GM21390 (cell line): ENCODE measurements at regions not wholly inside any gene's neighbourhood (a gene's known extent, or its start where the extent isn't known, plus 50 kb on each side); places are given as distances from the start of the nearest gene placed in this dataset.
"Not testable (repeated sequence)": the region's sequence is repeated elsewhere in the genome, so short reads cannot be mapped to it uniquely, and the experiment has no call there.

Experiments
- ATAC-seq: cut with Tn5 transposase; IDR thresholded peaks from one replicate; pipeline ENCODE4 v1.9.1; 2021; ENCODE audit not compliant: unreplicated experiment

DNA sequence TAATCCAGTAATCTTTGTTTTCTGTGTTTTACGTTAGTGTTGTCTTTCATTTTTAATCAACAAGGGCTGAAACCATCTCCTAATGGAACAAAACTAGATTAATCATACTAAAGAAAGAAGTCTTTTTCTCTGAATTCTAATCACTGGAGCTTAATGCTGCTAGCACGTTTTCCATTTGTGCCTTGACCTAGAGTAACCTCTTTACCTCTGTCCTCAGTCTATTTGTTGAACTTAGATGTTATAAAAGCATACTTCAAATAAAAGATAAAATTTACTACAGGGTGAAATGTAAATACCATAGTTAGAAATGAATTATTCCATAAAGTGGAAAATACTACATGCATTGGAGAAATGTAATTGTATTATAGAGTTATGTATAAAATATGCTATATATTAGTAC is 207.1 kb downstream of the NKX6-1 start:
- ATAC-seq, result no peak

DNA sequence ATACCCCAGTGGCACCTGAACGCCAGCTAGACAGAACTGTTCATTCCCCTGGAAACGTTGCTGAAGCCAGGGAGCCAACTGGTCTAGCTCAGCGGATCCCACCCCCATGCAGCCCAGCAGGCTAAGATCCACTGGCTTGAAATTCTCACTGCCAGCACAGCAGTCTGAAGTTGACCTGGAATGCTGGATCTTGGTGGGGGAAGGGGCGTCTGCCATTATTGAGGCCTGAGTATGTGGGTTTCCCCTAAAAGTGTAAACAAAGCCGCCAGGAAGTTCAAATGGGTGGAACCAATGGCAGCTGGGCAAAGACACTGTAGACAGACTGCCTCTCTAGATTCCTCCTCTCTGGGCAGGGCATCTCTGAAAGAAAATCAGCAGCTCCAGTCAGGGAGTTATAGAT is 213.0 kb downstream of the NKX6-1 start:
- ATAC-seq, result no peak

DNA sequence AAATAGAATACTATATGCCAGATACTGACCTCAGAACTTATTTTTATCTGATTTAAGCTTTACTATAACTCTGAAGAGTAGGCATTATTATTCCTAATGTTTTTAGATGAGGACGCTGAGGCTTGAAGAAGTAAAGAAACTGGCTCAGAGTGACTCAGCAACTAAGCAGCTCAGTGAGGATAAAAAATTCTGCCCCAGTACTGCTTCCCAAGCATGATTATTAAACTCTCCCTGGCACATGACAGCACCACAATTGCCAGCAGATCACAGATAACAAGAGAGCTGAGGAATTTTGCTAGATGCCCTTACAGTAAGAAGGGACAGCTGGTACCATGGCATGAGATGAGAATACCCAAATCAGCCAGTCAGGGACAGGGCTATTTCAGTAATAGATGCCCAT is 219.4 kb downstream of the NKX6-1 start:
- ATAC-seq, result no peak

DNA sequence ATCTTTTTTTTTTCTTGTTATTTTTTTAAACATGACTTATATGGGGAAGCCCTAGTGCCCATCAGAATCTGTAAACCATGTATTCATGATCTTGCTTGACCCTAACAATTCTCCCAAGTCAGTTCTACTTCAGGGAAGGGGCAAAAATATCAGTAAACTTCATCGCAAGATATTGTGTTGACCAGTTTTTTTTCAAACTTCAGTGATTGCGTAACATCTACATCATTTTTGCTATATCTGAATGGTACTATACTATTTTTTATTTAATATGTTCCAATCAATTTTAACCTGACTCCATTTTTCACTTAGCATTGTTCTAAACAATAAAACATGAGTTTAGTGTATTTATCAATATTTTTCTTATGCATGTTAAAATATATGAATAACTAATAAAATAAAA is 221.2 kb downstream of the NKX6-1 start:
- ATAC-seq, result no peak

DNA sequence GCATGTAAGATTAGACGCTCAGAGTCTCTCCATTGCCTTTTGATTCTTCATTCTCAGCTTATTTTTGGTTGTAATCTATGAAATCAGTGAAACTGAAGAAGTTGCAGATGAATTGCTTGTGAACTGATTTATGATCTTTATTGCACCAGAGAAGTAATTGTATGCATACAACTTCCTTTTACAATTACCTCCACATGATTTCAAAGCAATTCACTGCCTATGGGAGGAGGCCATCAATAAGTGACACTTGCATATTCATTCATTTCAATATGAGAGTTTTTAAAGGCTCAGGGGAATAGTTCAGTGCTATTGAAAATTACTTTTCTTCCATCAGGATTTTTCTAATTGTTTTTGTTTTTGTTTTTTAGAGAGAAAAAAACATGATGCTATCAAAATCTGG is 222.3 kb downstream of the NKX6-1 start:
- no peak for ATAC-seq

DNA sequence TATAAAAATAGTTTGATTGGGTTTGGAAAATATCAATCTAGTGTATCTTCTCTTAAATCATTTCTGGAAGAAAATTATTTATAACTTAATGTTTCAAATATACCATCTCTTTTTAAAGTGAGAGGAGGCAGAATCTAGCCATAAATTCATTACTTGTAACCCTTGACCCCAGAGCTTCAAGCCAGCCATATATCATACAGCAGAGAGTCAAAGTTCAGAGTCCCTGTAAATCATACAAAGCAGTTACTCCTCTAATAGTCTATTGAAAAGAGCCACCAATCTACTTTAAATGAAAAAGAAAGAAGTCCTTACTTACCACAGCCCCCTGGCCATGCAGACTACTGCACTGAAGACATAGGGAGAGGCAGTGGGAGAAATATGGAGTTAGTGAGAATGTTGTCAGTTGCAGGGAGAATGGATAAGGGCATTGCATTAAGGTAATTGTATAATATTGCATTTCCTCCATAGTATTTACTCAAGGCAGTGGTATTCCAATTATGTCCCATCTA is 229.5 kb downstream of the NKX6-1 start:
- ATAC-seq, result no peak

DNA sequence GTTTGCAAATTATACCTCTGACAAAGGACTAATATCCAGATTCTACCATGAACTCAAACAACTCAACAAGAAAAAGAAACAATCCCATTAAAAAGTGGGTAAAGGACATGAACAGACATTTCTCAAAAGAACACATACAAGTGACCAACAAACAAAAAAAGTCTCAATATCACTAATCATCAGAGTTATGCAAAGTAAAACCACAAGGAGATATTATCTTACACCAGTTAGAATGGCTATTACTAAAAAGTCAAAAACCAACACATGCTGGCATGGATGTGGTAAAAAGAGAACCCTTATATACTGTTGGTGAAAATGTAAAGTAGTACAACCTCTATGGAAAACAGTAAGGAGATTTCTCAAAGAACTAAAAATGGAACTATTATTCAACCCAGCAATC is 234.4 kb downstream of the NKX6-1 start:
- no peak for ATAC-seq

DNA sequence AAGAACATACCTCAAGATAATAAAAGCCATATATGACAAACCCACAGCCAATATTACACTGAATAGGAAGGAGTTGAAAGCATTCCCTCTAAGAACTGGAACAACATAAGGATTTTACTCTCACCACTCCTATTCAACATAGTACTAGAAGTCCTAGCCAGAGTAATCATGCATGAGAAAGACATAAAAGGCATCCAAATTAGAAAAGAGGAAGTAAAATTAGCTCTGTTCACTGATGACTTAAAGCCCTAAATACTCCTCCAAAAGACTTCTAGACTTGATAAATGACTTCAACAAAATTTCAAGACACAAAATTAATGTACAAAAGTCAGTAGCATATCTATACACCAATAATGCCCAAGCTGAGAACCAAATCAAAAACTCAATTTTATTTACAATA is 235.7 kb downstream of the NKX6-1 start:
- ATAC-seq, result peak; percentile 44

DNA sequence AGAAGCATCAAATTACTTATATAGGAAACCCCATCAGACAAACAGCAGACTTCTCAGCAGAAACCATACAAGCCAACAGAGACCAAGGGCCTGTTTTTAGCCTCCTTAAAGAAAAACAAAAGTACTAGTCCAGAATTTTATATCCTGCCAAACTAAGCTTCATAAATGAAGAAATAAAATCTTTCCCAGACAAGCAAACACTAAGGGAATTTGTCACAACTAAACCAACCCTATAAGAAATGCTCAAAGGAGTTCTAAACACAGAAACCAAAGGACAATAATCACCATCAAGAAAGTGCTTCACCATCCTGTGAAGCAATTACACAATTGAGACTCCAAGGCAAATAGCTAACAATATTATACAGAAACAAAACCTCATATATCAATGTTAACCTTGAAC is 238.6 kb downstream of the NKX6-1 start:
- no peak for ATAC-seq

DNA sequence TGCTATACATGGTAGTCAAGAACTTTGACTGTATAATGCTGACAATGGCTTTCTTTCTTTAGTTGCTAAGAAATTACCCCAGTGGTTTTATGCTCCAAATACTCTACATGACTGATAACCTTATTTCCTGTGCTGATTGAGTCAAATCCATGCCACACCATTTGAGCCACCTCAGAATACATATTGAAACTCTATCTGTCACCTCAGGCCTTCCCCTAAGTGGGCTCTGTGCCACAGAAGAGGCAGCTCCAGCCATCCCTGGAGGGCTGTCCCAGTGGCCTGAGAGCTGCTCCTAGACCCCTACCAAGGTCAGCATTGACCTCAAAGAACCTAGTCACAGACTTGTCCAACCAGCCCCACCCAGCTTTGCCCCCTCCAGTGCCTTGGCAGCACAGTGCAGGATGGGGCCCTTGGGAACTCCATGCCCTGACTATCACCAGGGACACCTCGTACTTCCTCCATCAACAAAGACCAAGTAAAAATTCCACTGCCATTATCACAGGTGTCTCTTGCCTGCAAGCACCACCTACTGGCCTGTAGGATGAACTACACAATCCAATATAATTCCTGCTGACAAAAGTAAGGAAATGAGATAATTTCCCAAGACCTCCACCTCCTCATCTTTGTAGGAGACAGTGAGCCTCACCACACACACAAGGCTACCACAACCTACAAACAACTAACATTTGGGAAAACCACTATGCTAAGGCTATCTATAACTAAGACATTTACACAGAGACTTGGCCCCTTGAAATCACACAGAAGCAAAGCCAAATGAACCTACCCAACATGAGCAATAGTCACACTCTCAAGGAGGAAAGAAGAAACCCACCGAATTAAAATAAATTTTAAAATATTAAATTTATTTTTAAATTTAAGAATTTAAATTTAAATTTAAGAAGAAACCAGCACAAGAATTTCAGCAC is 239.9 kb downstream of the NKX6-1 start:
- peak; percentile 74 for ATAC-seq

DNA sequence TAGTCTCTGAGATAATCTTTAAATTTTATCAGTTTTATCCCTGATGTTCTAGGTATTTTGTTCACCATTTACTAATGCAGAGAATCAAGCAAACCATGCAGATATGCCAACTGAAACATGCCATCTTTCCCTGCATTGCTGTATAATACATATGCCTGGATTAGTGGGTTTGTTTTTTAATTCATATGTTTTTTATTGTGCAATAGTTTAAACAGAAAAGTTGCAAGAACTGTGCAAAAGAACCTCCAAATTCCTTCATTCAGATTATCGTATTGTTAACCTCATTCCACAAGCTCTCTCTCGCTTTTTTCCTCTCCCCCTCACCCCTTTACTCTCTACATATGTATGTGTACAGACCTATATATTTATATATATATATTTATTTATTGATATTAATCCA is 244.6 kb downstream of the NKX6-1 start:
- no peak for ATAC-seq

DNA sequence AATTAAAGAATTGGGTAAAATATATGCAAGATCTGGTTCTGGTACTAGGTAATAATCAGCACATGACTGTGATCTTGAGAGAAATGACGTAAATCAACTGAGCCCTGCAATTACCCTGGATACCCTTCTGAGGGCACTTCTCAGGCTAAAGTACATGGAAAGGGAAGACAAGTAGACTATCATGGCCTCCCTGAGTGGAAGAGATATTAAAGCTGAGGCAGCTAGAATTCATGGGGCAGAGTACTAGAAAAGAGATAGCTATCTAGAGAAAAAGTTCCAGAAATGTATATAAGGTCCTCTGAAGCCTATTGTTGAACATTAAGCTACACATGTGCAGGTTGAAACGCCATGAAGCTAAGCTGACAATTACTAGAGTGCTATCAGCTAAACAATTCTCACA is 249.6 kb downstream of the NKX6-1 start:
- no peak for ATAC-seq

DNA sequence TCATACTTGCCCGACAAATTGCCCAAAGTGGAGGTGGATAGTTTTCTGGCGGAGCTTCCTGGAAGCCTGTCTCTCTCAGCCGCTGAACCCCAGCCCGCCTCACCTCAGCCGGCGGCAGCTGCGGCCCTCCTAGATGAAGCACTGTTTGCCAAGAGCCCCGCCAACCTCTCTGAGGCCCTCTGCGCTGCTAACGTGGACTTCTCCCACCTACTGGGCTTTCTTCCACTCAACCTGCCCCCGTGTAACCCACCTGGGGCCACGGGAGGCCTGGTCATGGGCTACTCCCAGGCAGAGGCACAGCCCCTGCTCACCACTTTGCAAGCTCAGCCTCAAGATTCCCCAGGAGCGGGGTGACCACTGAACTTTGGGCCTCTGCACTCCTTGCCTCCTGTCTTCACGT is 254.1 kb downstream of the NKX6-1 start:
- not testable (repeated sequence) for ATAC-seq

DNA sequence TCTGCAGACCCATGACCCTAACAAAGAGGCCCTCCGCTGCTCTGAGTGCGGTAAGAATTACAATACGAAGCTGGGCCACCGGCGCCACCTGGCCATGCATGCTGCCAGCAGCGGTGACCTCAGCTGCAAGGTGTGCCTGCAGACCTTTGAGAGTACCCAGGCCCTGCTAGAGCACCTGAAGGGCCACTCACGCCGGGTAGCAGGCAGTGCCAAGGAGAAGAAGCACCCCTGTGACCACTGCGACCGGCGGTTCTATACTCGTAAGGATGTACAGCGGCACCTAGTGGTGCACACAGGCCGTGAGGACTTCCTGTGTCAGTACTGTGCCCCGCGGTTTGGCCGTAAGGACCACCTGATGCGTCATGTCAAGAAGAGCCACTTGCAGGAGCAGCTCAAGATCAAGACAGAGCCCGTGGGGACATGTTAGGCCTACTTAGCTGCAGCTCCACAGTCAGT is 254.7 kb downstream of the NKX6-1 start:
- not testable (repeated sequence) for ATAC-seq

DNA sequence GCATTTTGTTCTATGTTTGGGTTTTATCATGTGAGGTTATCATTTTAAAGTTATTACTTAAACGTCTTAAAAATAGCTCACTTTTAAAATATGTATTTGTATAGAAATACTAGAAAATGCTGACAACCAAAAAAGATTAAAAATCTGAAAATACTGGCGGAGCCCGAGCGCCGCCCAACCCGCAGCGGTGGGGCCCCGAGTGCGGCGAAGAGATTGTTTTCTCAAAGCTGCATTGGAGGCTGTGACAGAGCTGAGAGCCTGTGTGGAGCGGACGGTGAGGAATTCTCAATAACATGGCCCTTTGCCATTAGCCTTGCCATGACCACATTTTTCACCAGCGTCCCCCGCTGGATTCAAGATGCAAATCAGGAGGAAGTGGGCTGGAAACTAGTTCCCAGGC is 255.4 kb downstream of the NKX6-1 start:
- no peak for ATAC-seq

DNA sequence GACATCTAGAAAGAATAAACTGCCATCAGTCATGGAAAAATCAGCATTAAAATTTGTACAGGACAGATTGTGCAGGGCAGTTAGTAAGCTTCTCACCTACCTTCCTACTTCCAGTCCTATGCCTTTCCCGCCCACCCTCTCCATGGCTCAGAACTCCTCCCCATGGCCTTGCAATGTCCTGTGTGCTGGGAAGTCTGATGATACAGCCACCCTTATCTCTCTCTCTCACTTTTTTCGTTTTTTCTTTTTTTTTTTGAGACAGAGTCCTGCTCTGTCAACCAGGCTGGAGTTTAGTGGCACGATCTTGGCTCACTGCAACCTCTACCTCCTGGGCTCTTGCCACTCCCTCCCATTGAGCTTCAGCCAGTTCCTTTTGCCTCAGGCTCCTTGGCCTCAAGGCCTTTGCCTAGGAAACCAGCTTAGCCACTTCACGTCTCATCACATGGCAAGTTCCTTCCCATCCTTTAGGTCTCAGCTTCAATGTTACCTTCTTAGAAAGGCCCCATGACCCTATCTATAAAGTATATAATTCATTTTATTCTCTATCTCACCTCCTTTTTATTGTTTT is 259.7 kb downstream of the NKX6-1 start:
- ATAC-seq, result no peak

DNA sequence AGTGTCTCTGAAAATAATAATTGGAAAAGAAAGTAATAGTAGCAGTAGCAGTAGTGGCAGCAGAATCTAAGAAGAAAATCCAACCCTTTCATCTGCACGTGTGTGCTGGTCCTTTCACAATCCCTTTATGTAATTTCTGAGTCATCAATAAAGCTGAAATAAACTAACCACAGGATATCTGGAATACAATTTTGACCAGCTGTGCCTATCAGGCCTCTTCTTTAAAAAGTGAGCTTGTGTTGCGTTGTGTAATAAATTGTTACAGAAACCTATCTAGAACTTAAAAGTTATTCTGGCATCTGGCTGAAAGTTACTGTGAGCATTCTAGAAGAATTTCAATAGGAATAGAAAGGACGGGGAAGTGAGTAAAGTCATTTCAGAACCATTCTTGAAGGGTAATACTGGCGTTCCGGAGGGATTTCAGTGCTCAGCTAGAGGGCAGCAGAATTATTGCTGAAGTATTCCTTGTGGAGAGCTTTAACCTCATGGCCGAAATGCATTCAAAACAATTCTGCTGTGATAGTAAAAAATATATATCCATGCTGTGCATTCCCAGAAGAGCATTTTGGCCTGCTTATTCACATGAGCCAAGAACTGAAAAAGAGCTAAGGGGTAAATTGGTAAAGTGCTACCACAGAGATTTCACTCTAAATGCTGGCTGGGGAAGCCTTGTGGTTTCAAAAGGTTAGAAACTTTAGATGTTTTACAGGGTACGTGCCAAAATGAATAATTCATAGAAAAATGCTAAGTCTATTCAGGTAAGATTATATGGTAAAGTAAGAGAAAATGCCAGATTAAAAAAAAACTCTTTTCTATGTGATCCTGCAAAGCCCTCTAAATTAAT is 260.6 kb downstream of the NKX6-1 start:
- ATAC-seq, result no peak

DNA sequence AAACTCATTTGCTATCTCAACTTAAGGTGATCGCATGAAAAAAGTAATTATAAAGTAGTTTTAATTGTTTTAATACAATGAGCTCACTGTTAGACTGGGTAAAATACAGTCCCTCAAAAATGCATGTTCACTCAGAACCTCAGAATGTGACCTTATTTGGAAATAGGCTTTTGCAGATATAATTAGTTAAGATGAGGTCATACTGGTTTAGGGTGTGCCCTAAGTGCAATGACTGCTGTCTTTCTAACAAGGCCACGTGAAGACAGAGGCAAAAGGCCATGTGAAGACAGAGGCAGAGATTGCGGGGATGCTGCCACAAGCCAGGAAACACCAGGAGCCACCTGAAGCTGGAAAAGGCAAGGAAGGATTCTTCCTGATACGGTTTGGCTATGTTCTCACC is 262.1 kb downstream of the NKX6-1 start:
- no peak for ATAC-seq

DNA sequence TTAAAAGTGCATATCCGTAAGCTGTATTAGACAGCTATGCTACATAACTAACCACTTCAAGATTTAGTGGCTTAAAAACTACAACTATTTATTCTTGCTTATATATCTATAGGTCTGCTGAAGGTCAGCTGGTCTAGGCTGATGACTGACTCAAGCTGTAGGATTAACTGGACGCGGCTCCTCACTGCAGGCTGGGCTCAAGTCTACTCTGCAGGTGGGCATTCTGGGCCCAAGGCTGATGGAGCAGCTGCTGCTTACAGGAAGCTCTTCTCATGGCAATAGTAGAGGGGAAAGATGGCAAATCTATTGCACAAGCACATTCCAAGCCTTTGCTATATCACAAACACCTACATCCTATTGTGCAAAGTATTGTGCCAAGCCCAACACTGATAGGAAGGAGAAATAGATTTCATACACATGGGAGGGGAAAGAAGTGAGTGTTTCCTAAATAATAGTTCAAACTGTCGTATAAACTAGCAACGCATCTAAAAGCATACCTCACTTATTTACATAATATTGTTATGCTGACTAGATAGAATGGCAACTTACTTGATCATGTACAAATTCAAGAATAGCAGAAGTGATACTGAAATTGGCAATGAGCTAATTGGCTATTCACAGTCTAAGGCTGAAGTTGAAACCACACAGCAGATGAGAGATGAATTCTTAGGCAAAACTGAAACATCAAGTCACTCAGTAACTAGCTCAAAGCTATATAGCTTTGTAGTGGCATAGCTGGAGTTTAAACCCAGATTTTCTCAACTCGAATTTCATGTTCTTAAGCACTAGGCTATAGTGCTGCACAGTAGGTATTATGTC is 263.8 kb downstream of the NKX6-1 start:
- ATAC-seq, result peak; percentile 99

DNA sequence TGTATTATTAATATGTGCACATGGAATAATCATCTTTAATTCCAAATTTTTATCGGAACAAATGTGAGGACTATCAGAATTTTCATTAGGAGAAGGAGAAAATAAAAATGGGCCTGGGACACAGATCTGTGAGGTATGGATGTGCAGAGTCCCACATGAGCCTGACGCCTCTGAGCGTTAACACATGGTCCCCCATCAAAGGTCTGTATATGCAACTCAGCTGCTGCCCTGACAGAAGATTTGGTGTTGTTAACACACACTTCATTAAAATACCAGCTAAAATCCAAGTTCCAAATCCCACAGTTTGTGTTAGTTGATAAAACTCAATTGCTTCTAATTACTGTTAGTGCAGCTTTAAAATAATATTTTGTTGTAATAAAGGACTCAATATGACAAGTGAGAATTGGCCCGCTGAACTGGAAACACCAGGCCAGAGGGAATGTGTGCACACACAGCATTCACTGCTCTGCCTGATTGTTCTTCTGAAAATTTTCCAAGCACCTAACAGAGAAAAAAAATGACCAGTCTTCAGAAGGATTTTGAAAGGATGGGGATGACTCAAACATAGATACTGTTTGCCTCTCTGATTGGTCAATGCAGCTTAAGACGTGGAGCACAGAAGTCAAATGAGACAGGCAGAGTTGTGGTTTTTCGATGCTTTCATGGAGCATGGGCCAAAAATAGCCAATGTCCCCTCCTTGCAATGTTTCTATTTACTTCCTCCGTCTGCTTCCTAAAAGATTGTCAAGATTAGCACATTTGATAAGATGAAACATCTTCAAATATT is 266.6 kb downstream of the NKX6-1 start:
- no peak for ATAC-seq
